ENCODE measurements at regions not wholly inside any gene's neighbourhood (a gene's known extent, or its start where the extent isn't known, plus 50 kb on each side); places are given as distances from the start of the nearest gene placed in this dataset.

DNA sequence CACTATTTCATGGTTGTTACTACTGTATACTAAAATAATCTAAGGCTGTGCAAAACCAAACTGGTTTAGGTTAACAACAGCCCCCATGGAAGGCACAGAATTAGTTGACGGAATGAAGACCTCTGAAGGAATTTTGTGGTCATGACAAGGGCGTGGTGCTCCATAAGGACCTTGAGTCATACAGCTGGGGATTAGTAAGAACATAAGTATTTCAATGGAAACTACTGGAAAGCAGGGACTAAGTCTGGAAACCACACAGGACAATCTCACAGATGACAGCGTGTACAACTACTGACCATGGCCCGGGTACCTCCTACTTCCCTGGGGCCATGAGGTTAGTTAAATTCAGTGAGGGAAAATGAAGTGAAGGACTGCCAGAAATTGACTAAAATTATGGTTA lies 98.5 kb upstream of the PLEKHA5 start:
- peak; percentile 87 for ATAC-seq (ENCODE audit: low read depth)

More for the DNA sequence above, 98.5 kb upstream of the PLEKHA5 start:
- in situ Hi-C loops (cut with MboI; ENCODE audit: low sequenced_read_pairs) (no loop called here), dilution Hi-C loops (cut with HindIII; ENCODE audit: low sequenced_read_pairs, unreplicated experiment) (no loop called here), intact Hi-C loops (cut with micrococcal nuclease) (no loop called here)
- peak; percentile 85 for DNase-seq
- Histone ChIP-seq H4K8ac (ENCODE audit: low read depth in 2 of 2, low read length in 2 of 2) (no peak overlapping the region), H3K36me3 (ENCODE audit: control insufficient read depth, insufficient read depth, low read length) (no peaks in the 10 kb centered on the region), H3K23ac (ENCODE audit: low read depth, low read length) (no peak overlapping the region), H2AK5ac (ENCODE audit: low read depth, low read length) (no peak overlapping the region), H4K20me1 (ENCODE audit: insufficient read depth, low read length) (no peaks in the 10 kb centered on the region), H2BK5ac (ENCODE audit: low read depth, low read length, poor library complexity, severe bottlenecking) (no peak overlapping the region), H2AK9ac (replicated peaks; ENCODE audit: low read depth, low read length, poor library complexity) (no peak overlapping the region), H2BK20ac (ENCODE audit: low read depth, low read length) (no peak overlapping the region; the same call in 1 of the 2 replicates), H3K18ac (ENCODE audit: low read depth, low read length) (0 out of 2 replicates have a peak overlapping the region, but pooled peaks have one; percentile 4), H3K4ac (ENCODE audit: low read depth, low read length) (no peak overlapping the region), H4K91ac (ENCODE audit: insufficient read depth, low read depth, low read length) (no peak overlapping the region), H3K4me1 (ENCODE audit: control insufficient read depth, insufficient read depth, low read length) (peaks cover 3% of the 10 kb centered on the region; the same call in 1 of the 2 replicates), H3K27ac (ENCODE audit: insufficient read depth, low read length) (no peak overlapping the region), H4K5ac (ENCODE audit: low read depth, low read length) (no peak overlapping the region), H3K4me2 (ENCODE audit: low read depth, low read length) (peak overlapping the region; percentile 12; the same call in 1 of the 2 replicates), H3K56ac (ENCODE audit: extremely low read depth, insufficient read depth, low read length) (no peak overlapping the region), H3K27me3 (ENCODE audit: control insufficient read depth, insufficient read depth, low read length) (no peaks in the 10 kb centered on the region), H2BK15ac (ENCODE audit: low read depth, low read length) (no peak overlapping the region), H3K9ac (ENCODE audit: low read depth, low read length) (no peak overlapping the region), H3K79me1 (ENCODE audit: low read depth in 1 of 2, low read length in 2 of 2) (no peaks in the 10 kb centered on the region), H3K14ac (replicated peaks; ENCODE audit: low read depth, low read length) (peak overlapping the region; percentile 38; the same call in 1 of the 2 replicates), H2AFZ (replicated peaks; ENCODE audit: low read length, poor library complexity) (no peak overlapping the region), H2BK120ac (ENCODE audit: low read depth, low read length) (0 out of 2 replicates have a peak overlapping the region, but pooled peaks have one; percentile 47), H3K4me3 (ENCODE audit: insufficient read depth, low read depth, low read length) (no peak overlapping the region), H3K9me3 (ENCODE audit: control insufficient read depth, insufficient read depth, low read length) (peaks cover 5% of the 10 kb centered on the region; the same call in 1 of the 2 replicates), H3K9me1 (ENCODE audit: insufficient read depth, low read length) (no peaks in the 10 kb centered on the region)
- TF ChIP-seq, protein P1, sequence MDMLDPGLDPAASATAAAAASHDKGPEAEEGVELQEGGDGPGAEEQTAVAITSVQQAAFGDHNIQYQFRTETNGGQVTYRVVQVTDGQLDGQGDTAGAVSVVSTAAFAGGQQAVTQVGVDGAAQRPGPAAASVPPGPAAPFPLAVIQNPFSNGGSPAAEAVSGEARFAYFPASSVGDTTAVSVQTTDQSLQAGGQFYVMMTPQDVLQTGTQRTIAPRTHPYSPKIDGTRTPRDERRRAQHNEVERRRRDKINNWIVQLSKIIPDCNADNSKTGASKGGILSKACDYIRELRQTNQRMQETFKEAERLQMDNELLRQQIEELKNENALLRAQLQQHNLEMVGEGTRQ (IDR thresholded peaks at IDR 0.05; ENCODE audit: low read depth, low read length), result no peak
- no peak for TF ChIP-seq RFX5 (IDR thresholded peaks at IDR 0.05; ENCODE audit: low read depth, low read length)
- CTCF ChIA-PET, result no interaction called here
- no TSS peak for BruUV-seq (replicated peaks)
- POLR2A ChIA-PET (ENCODE audit: unreplicated experiment), result interaction anchor here (0.7 kb wide), 1 partner anchor 457 kb away, joined by 3 read pairs; no protein-coding TSS in a partner anchor
- no CpG with 5 or more reads among the region's 4 CpGs for WGBS, 2 experiments (ENCODE audit: extremely low coverage in 2 of 2, insufficient read length in 1 of 2)

All from IMR-90 (cell line).